Amniotic epithelial cell (primary cell): ENCODE measurements at regions not wholly inside any gene's neighbourhood (a gene's known extent, or its start where the extent isn't known, plus 50 kb on each side); places are given as distances from the start of the nearest gene placed in this dataset.
A peak's percentile ranks its signal among the peaks of the same experiment; 100 is the strongest.
"Not testable (repeated sequence)": the region's sequence is repeated elsewhere in the genome, so short reads cannot be mapped to it uniquely, and the experiment has no call there.

ENCODE experiments used
- DNase-seq: peaks from one replicate; pipeline ENCODE4 v3.0.0-alpha.2; 2010; ENCODE audit warnings: low read depth

- DNase-seq, result no peak
Measured at GRCh38 chr16:85203462-85203813, 91.2 kb upstream of the CIBAR2 start.

- no peak for DNase-seq
Measured at GRCh38 chr16:85204242-85205010, 92.2 kb upstream of the CIBAR2 start.

DNA sequence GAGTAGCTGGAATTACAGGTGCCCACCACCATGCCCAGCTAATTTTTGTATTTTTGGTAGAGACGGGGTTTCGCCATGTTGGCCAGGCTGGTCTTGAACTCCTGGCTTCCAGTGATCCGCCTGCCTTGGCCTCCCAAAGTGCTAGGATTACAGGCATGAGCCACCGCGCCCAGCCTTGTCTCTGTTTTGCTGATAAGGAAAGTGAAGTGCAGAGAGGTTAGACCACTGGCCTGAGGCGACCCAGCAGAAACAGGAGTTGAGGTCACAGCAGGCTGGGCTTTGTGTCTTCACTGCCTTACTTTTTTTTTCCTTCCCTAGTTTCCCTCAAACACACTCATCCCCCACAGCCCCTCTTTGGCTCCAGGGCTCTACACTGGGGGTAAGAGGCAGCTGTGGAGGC, 93.0 kb upstream of the CIBAR2 start:
- not testable (repeated sequence) for DNase-seq

- peak; percentile 63 for DNase-seq
Measured at GRCh38 chr16:85205747-85206471, 93.6 kb upstream of the CIBAR2 start.

GRCh38 chr16:85206472-85207356, 94.4 kb upstream of the CIBAR2 start:
- DNase-seq, result no peak

- DNase-seq, result no peak
Measured at GRCh38 chr16:85207357-85207921, 95.2 kb upstream of the CIBAR2 start.

DNA sequence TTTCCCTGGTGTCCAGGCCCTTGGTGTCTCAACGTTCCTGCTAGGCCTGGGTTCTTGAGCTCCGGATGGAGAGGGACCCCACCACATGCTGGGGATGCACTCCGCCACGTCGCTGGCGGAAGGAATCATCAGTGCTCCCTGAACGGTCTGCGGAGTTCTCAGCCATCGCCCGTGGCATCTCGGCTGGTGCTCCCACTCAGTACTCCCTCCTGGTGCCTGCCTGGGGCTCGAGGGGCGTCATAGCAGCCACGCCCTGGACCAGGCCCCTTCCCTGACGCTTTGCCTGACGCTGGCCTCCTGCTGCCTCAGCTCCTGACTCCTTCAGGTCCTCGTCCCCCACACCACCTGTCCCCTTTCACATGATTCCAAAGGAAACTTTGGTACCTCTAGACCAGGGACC, 95.9 kb upstream of the CIBAR2 start:
- no peak for DNase-seq

GRCh38 chr16:85208643-85209520, 96.6 kb upstream of the CIBAR2 start:
- no peak for DNase-seq

- peak; percentile 61 for DNase-seq
Measured at GRCh38 chr16:85209526-85210121, 97.4 kb upstream of the CIBAR2 start.

DNA sequence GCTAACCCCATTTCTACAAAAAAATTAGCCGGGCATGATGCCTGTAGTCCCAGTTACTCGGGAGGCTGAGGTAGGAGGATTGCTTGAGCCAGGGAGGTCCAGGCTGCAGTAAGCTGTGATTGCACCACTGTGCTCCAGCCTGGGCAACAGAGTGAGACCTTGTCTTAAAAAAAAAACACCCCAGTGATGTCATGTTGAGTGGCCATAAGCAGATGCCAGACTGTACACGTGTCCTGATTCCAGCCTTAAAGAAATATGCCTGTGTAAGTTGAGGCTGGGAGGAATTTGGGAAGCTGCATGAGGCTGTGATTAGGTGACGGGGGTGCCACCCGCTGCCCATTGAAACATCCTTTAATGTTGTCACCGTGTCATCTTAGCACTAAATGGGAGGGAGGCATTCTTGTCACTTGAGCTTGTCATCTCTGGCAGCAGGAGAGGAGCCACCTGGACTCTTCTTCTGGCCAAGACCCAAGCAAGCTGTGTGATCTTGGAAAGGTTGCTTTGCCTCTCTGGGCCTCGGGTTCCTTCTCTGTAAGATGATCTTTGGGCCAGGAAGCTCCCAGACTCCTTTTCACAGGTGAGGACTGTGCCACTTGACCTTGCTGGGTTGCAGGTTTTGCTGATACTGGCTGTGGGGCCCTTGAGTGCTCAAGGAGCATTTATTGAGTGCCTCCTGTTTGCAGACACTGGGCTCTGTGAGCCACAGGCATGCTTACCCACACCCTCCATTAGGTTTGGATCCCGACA, 98.3 kb upstream of the CIBAR2 start:
- peak; percentile 87 for DNase-seq

GRCh38 chr16:85211271-85211801, 99.1 kb upstream of the CIBAR2 start:
- peak; percentile 58 for DNase-seq

DNA sequence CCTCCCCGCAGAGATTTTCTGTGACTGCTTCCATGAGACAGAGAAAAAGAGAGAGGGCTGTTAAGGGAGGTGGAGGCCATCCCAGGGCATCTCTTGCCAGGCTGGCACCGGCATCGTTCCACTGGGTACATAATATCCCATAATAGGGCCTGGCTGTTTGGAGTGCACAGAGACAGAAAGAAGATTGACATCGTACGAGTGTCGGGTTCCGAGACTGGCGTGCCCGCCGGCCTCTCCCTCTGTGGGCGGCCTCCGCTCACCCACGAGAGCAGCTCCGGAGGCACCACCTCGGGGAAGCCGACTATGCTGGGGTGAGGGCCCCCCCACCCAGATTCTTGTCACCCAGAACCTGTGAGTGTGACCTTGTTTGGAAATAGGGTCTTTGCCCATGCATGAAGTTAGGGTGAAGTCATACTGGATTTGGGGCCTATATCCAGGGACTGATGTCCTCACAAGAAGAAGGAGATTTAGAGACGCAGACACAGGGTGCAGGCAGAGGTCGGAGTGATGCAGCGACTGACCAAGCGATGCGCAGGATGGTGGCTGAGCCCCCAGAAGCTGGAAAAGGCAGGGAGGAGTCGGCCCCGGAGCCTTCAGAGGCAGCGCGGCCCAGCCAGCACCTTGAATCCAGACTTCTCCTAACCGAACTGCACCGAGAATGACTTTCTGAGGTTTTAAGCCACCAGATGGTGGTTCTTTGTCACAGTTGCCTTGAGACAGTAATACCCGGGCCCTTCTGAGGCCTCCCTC, 101.8 kb upstream of the CIBAR2 start:
- no peak for DNase-seq

DNA sequence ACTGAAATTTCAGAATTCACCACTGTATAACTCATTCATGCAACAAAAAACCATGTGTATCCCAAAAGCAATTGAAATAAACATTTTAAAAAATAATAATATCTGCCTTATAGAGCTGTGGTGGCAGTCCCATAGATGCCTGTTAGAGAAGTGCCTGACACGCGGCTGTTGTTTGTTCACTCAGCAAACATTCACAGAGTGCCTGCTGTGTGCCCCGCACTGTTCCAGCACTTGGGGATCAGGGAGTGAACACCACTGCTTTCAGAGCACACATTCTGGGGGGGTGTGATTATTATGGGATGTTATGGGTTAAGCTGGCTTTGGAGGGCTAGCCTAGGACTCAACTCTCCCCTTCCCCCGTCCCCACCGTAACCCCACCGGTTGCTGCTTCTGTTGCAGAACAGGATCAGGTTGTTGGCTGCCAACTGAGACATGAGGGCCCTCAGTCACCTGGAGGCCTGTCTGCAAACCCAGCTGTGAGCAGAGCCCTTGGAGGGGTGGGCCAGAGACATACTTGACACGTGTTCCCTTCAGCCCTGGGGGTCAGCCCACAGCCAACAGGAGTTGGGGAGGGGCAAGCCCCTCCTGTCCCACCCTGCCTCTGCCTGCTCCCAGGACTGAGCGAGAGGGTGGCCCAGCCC, 103.3 kb upstream of the CIBAR2 start:
- no peak for DNase-seq

DNA sequence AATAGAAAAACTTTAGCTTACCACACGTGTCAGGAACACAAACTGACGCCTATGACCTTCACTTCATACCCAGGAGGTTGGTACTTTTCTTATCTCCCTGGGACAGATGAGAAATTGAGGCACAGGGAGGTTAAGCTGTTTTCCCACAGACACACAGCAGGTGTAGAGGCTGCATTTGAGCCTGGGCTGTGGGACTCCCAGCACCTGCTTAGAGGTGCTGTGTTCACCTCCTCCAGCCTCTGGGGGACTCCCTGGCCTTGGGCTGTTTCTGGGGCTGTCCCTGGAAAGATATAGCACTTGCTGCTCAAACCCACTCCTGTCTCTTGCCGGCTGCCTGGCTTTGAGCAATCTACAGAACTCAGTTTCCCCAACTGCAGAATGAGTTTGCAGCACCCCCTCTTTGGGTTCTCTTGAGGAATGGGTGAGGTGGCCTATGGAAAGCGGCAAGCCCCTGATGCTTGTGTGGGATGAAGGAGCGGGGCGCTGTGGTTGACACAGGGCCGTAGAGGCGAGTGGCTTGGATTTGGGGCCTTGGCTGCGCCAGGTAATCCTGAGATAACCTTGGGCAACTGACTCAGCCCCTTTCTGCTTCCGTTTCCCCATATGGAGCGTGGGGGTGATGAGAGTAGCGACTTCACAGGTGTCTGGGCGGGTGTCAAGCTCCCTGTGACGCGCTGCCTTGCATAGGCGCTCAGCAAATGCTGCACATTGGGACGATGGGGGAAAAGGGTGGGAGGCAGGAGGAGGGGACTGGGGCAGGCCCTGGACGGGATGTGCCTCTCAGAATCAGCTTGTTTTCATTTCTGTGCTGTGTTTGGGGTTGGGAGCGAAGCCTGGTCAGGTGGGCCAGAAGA, 104.5 kb upstream of the CIBAR2 start:
- DNase-seq, result no peak

DNA sequence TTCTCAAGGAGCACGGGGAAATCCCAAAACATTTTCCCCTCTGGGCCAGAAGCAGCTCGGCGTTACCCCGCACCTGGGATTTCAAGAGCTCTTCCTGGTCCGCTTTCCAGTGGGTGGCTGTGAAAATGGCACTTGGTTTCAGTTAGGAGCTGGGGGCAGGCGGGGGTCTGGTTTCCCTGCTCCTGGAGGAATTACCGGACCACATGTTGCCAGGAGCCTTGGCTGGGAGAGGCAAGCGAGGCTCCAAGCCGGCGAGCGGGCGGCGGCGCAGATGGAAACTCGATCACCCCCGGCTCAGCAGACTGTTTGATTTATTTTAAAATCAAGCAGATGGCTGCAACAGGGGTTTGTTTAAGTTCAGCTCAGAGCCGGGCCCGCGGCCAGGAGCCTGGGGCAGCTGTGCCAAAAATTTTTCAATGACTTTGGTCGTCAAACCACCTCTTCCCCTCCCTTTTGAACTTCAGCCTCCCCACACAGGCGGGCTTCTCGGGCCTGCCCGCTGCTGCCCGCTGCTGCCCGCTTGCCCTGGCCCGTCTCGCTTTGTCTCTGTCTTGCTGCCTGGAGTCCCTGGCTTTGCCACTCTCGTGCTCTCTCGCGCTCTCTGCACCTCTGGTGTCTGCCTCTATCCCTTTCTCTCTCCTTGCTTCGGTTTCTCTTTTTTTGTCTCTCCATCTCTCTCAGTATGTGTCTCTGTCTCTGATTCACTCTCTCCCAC, 108.0 kb upstream of the CIBAR2 start:
- peak; percentile 56 for DNase-seq

- no peak for DNase-seq
Measured at GRCh38 chr16:85220964-85221731, 108.9 kb upstream of the CIBAR2 start.
